ENCODE measurements at regions not wholly inside any gene's neighbourhood (a gene's known extent, or its start where the extent isn't known, plus 50 kb on each side); places are given as distances from the start of the nearest gene placed in this dataset.

DNA sequence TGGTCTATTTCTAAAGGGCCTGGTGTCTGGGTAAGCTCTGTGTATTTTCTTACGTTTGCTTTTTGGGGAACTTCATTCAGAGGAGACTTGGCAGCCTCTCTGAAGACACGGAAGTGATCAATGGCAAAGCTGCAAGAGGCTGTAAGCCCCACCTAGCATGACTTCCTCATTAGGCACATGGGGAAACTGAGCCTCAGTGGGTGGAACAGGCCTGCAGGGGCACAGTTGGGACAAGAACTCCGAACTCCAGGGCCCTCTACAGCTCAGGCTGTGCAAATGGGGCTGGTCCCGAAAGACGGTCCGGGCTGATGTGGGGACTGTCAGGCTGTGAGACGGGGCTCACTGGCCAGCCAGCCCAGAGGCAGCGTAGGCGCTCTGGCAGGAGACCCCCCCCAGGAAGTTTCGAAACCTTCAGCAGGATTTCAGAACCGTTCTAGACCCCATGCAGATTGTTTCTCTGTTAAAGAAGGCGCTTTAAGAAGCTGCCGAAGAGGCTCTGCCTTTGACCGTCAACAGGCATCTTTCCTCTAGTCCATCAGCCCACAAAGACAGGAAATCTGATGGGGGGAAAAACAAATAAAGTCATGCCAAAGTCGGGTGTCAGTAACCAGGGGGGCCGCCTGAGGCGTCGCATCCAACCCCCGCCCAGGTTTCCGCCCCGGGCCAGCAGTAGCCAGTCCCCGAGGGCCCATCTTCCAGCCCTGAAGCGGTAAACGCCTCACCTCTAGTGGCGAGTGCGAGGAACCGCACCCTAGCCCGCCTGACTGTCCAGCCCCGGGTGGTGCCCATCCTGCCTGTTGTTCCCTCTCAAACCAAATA lies 79.8 kb upstream of the TBC1D3K start:
- TF ChIP-seq ELF4 (IDR thresholded peaks at IDR 0.05) (no peak), L3MBTL2 (conservative IDR thresholded peaks at IDR 0.05) (no peak), NFRKB (IDR thresholded peaks at IDR 0.05) (no peak), FOXM1 (IDR thresholded peaks at IDR 0.05; ENCODE audit: borderline replicate concordance) (no peak), SP1 (IDR thresholded peaks at IDR 0.05) (no peak), TARDBP (IDR thresholded peaks at IDR 0.05) (no peak), SUZ12 (IDR thresholded peaks at IDR 0.05) (no peak), HDGF (IDR thresholded peaks at IDR 0.05; ENCODE audit: borderline replicate concordance) (no peak)
